OCI-LY7 (cell line): ENCODE measurements at regions not wholly inside any gene's neighbourhood (a gene's known extent, or its start where the extent isn't known, plus 50 kb on each side); places are given as distances from the start of the nearest gene placed in this dataset.

Experiments used
- CTCF ChIP-seq: fragments of 200-600 bp; sonication (generic); conservative IDR thresholded peaks from 2 replicates; pipeline ENCODE4 v1.5.1; 2014; ENCODE audit warnings: mild to moderate bottlenecking, antibody characterized with exemption, low read length, moderate library complexity, mixed read lengths
- EZH2phosphoT487 ChIP-seq: fragments of 200-600 bp; sonication (generic); IDR thresholded peaks from 2 replicates; pipeline ENCODE4 v1.6.1; 2018; ENCODE audit warnings: low read depth, borderline replicate concordance, mild to moderate bottlenecking, mixed run types, antibody characterized with exemption, low read length, moderate library complexity, mixed read lengths

GRCh38 chr2:22167256-22167655, 1043.5 kb downstream of the TDRD15 start:
- TF ChIP-seq CTCF (no peak), EZH2phosphoT487 (no peak)
